Upper lobe of left lung (tissue), 6 donors: ENCODE measurements at regions not wholly inside any gene's neighbourhood (a gene's known extent, or its start where the extent isn't known, plus 50 kb on each side); places are given as distances from the start of the nearest gene placed in this dataset.

ENCODE experiments used
- ATAC-seq, 2 donors: fragments of 200-7000 bp; cut with Tn5 transposase; one replicate each; pipeline ENCODE4 v1.9.1; 2022; ENCODE audit warnings: mild to moderate bottlenecking in 2 of 2, moderate library complexity in 2 of 2; ENCODE audit not compliant: low FRiP score in 2 of 2
- DNase-seq, 2 donors: peaks; one replicate each; pipeline ENCODE4 v3.0.0-alpha.2; 2019 to 2020
- H3K27ac ChIP-seq, 4 donors: fragments of 200-600 bp; sonication (generic); one replicate each; pipeline ENCODE4 v1.5.1; 2016 to 2019
- H3K27me3 ChIP-seq, 4 donors: fragments of 200-600 bp; sonication (generic); one replicate each; pipeline ENCODE4 v1.5.1; 2017 to 2019
- H3K36me3 ChIP-seq, 4 donors: fragments of 200-600 bp; sonication (generic); one replicate each; pipeline ENCODE4 v1.5.1; 2016 to 2019
- H3K4me1 ChIP-seq, 4 donors: fragments of 200-600 bp; sonication (generic); one replicate each; pipeline ENCODE4 v1.5.1; 2018 to 2019
- H3K4me3 ChIP-seq, 4 donors: fragments of 200-600 bp; sonication (generic); one replicate each; pipeline ENCODE4 v1.5.1; 2017 to 2019; ENCODE audit warnings: mild to moderate bottlenecking in 2 of 4, moderate library complexity in 1 of 4
- H3K9me3 ChIP-seq, 4 donors: fragments of 200-600 bp; sonication (generic); one replicate each; pipeline ENCODE4 v1.5.1; 2018 to 2019
- EP300 ChIP-seq, 4 donors: sonication (generic); formaldehyde crosslinking; IDR thresholded peaks; one replicate each; pipeline ENCODE4 v1.5.1; 2017; ENCODE audit warnings: antibody characterized with exemption in 4 of 4, control low read depth in 2 of 4
- POLR2A ChIP-seq, 4 donors: fragments of 450-650 bp; IDR thresholded peaks; one replicate each; pipeline ENCODE4 v1.5.1; 2016 to 2017; ENCODE audit warnings: antibody characterized with exemption in 4 of 4, mild to moderate bottlenecking in 2 of 4
- POLR2AphosphoS5 ChIP-seq, 2 donors: sonication (generic); formaldehyde crosslinking; IDR thresholded peaks; one replicate each; pipeline ENCODE4 v1.5.1; 2017; ENCODE audit warnings: antibody characterized with exemption in 2 of 2
- WGBS, 2 donors: methylation state at CpG; one replicate each; pipeline ENCODE4 v1.1.5; 2017 to 2018; 5-methylcytosine and 5-hydroxymethylcytosine counted together
- TF ChIP-seq, protein P1 (sequence below), 6 experiments: fragments of 450-650 bp in 4 of 6; fragments of 200-600 bp in 2 of 6; sonication (generic) in 2 of 6; IDR thresholded peaks; one replicate each; pipeline ENCODE4 v1.5.1; 2016 to 2019; ENCODE audit warnings: antibody characterized with exemption in 6 of 6
- donor health status: DM: no; HTN: no; CAD: no; lungs with moderate emphysema.
- donor health status: DM: no; HTN: yes; CAD: no; lungs with severe emphysema.

DNA sequence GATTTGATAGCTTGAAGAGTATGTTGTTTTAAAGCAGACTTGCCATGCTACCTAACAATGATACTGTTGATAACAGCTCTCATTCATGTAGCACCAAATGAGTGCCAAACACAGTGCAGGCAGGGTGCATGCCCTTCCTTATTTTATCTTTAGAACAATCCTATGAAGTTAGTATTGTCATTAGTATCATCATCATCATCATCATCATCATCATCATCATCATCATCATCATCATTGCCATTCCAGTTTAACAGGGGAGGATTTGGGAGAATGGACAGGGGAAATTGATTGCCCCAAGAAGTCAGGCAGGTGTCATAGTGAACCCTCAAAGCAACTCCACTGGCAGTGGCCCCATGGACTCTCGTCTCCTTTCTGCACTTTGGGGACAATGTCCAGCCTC, 734.9 kb downstream of the VRK1 start:
- TF ChIP-seq EP300 (IDR thresholded peaks at IDR 0.05), result no peak
- TF ChIP-seq, protein P1, sequence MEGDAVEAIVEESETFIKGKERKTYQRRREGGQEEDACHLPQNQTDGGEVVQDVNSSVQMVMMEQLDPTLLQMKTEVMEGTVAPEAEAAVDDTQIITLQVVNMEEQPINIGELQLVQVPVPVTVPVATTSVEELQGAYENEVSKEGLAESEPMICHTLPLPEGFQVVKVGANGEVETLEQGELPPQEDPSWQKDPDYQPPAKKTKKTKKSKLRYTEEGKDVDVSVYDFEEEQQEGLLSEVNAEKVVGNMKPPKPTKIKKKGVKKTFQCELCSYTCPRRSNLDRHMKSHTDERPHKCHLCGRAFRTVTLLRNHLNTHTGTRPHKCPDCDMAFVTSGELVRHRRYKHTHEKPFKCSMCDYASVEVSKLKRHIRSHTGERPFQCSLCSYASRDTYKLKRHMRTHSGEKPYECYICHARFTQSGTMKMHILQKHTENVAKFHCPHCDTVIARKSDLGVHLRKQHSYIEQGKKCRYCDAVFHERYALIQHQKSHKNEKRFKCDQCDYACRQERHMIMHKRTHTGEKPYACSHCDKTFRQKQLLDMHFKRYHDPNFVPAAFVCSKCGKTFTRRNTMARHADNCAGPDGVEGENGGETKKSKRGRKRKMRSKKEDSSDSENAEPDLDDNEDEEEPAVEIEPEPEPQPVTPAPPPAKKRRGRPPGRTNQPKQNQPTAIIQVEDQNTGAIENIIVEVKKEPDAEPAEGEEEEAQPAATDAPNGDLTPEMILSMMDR (IDR thresholded peaks at IDR 0.05), result no peak
- no peak for TF ChIP-seq POLR2A (IDR thresholded peaks at IDR 0.05)
- TF ChIP-seq POLR2AphosphoS5 (IDR thresholded peaks at IDR 0.05), result no peak
- no peaks in the 10 kb centered on the region for H3K36me3 ChIP-seq

DNA sequence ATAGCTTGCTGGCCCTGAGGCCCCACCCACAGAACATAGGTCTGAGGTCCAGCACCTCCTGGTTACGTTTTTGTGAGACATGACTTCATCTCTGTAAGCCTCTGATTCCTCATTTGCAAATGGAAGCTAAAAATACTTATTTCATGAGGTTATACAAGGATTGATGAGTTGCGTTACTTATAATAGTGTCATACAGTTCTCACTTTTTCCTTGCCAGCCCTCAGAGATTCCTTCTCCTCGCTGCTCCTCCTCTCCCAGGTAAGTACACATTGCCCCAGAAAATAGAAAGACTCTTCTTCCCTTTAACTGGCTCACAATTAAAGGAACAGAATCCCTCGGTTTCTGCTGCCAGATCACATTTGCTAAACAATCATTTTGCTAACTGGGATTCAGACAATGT, 739.2 kb downstream of the VRK1 start:
- no peaks in the 10 kb centered on the region for H3K9me3 ChIP-seq
- no peaks in the 10 kb centered on the region for H3K27me3 ChIP-seq
- H3K4me3 ChIP-seq, result no peak overlapping the region
- H3K4me1 ChIP-seq, result no peaks in the 10 kb centered on the region
- ATAC-seq, result no peak
- H3K36me3 ChIP-seq, result no peaks in the 10 kb centered on the region
- TF ChIP-seq POLR2AphosphoS5 (IDR thresholded peaks at IDR 0.05), result no peak
- TF ChIP-seq, protein P1 (IDR thresholded peaks at IDR 0.05), result no peak
- TF ChIP-seq POLR2A (IDR thresholded peaks at IDR 0.05), result no peak
- no peak for TF ChIP-seq EP300 (IDR thresholded peaks at IDR 0.05)
- H3K27ac ChIP-seq, result no peak overlapping the region
- 65 to 66% methylated on average over 4 of the region's 4 CpGs for WGBS, 2 donors
- DNase-seq, result no peak

More for the DNA sequence above, 734.9 kb downstream of the VRK1 start:
- DNase-seq (no peak), ATAC-seq (no peak)
- Histone ChIP-seq H3K4me3 (no peak overlapping the region), H3K9me3 (no peaks in the 10 kb centered on the region), H3K4me1 (no peaks in the 10 kb centered on the region), H3K27me3 (no peaks in the 10 kb centered on the region), H3K27ac (no peak overlapping the region)
- 88 to 89% methylated on average over 1 of the region's 1 CpG for WGBS, 2 donors

DNA sequence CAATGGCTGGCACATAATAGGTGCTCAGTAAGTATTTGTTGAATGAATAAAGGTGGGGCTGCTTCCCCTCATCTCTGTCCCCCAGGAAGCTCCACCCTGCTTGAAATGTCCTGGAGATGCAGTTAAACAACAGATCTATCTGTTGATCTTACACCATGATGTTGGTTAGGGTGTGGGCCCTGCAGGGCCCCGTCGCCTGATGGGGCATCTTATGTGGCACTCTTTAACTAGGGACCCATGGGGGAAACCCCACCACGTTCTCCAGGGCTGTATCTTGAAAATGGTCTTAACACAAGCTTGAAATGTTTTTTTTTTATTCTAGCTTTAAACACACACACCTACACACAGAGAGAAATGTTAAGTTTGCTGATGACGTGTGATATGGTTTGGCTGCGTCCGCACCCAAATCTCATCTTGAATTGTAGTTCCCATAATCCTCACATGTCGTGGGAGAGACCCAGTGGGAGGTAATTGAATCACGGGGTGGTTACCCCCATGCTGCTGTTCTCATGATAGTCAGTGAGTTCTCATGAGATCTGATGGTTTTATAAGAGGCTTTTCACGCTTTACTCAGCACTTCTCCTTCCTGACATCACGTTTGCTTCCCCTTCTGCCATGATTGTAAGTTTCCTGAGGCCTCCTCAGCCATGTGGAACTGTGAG, 741.7 kb downstream of the VRK1 start:
- Histone ChIP-seq H3K27ac (no peak overlapping the region), H3K4me3 (no peak overlapping the region), H3K36me3 (no peaks in the 10 kb centered on the region), H3K27me3 (no peaks in the 10 kb centered on the region), H3K9me3 (no peaks in the 10 kb centered on the region), H3K4me1 (no peaks in the 10 kb centered on the region)
- TF ChIP-seq, protein P1 (IDR thresholded peaks at IDR 0.05), result no peak
- TF ChIP-seq POLR2A (IDR thresholded peaks at IDR 0.05), result no peak
- no peak for TF ChIP-seq EP300 (IDR thresholded peaks at IDR 0.05)
- no peak for TF ChIP-seq POLR2AphosphoS5 (IDR thresholded peaks at IDR 0.05)
- ATAC-seq, result no peak
- WGBS, 2 donors, result 74 to 77% methylated on average over 10 of the region's 10 CpGs
- DNase-seq, result no peak

DNA sequence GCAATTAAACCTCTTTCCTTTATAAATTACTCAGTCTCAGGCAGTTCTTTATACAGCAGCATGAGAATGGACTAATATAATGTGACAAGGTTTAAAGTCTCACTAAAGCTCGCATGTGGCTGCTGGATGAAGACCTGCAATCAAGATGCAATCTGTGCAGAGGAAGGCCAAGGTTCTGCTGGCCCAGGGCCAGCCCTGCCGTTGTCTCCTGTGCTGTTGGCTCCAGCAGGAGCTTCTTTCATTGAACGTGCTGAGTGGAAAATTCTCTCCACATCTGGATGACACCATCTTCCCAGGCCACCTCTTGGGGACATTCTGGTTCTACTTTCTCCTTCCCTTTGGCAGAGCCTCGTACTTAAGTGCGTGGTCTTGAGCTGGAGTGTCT, 742.2 kb downstream of the VRK1 start:
- H3K9me3 ChIP-seq, result no peaks in the 10 kb centered on the region
- no peaks in the 10 kb centered on the region for H3K36me3 ChIP-seq
- H3K4me1 ChIP-seq, result no peaks in the 10 kb centered on the region
- H3K27me3 ChIP-seq, result no peaks in the 10 kb centered on the region
- WGBS, 2 donors, result 61 to 66% methylated on average over 5 of the region's 5 CpGs
- no peak overlapping the region for H3K27ac ChIP-seq
- DNase-seq (no peak), ATAC-seq (no peak)
- TF ChIP-seq, protein P1 (IDR thresholded peaks at IDR 0.05), result no peak
- no peak overlapping the region for H3K4me3 ChIP-seq

DNA sequence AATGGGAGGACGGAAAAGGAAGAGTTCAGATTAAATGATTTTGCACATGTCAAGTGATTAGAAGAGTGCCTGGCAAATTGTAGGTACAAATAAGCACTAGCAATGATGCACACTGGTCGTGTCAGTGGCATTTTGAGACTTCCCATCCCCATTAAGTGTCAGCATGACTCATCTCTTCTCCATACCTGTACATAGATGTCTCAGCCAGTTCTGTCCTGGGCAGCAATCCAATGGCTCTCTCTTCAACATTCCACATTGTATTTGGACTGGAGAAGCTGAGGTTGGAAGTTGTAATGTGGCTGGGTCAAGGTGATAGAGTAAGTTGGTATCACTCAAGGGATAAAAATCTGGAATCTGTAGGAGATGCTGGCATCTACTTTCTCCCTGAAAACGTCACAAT, 742.7 kb downstream of the VRK1 start:
- no peaks in the 10 kb centered on the region for H3K4me1 ChIP-seq
- ATAC-seq, result no peak
- no peaks in the 10 kb centered on the region for H3K36me3 ChIP-seq
- no peak for TF ChIP-seq EP300 (IDR thresholded peaks at IDR 0.05)
- no peak for TF ChIP-seq POLR2A (IDR thresholded peaks at IDR 0.05)
- no peak for TF ChIP-seq POLR2AphosphoS5 (IDR thresholded peaks at IDR 0.05)
- TF ChIP-seq, protein P1 (IDR thresholded peaks at IDR 0.05), result no peak
- WGBS, 2 donors, result 80 to 90% methylated on average over 3 of the region's 3 CpGs
- no peaks in the 10 kb centered on the region for H3K9me3 ChIP-seq
- no peaks in the 10 kb centered on the region for H3K27me3 ChIP-seq
- no peak overlapping the region for H3K4me3 ChIP-seq
- no peak overlapping the region for H3K27ac ChIP-seq
- no peak for DNase-seq
